ENCODE measurements at regions not wholly inside any gene's neighbourhood (a gene's known extent, or its start where the extent isn't known, plus 50 kb on each side); places are given as distances from the start of the nearest gene placed in this dataset.

DNA sequence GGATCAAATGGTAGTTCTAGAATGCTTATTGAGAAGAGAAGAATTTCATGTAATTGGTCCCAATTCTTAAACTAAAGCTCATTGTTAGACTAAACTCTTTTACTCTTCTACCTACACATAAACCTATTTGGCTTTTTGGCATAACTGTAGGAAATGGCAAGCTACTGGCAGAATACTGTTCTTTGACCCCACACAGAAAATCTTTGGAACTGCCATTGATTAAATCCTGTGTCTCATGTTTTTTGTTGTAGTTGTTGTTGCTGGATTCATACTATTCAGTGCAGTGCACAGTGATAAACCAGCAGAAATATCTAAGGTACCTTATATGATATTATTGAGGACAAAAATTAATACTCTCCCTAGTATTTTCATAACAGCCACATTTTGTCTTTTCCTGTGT is 242.1 kb upstream of the SGK1 start:
- TF ChIP-seq, protein P1, sequence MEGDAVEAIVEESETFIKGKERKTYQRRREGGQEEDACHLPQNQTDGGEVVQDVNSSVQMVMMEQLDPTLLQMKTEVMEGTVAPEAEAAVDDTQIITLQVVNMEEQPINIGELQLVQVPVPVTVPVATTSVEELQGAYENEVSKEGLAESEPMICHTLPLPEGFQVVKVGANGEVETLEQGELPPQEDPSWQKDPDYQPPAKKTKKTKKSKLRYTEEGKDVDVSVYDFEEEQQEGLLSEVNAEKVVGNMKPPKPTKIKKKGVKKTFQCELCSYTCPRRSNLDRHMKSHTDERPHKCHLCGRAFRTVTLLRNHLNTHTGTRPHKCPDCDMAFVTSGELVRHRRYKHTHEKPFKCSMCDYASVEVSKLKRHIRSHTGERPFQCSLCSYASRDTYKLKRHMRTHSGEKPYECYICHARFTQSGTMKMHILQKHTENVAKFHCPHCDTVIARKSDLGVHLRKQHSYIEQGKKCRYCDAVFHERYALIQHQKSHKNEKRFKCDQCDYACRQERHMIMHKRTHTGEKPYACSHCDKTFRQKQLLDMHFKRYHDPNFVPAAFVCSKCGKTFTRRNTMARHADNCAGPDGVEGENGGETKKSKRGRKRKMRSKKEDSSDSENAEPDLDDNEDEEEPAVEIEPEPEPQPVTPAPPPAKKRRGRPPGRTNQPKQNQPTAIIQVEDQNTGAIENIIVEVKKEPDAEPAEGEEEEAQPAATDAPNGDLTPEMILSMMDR (IDR thresholded peaks at IDR 0.05) = no peak
- DNase-seq = no peak
- H3K36me3 ChIP-seq = no peaks in the 10 kb centered on the region

DNA sequence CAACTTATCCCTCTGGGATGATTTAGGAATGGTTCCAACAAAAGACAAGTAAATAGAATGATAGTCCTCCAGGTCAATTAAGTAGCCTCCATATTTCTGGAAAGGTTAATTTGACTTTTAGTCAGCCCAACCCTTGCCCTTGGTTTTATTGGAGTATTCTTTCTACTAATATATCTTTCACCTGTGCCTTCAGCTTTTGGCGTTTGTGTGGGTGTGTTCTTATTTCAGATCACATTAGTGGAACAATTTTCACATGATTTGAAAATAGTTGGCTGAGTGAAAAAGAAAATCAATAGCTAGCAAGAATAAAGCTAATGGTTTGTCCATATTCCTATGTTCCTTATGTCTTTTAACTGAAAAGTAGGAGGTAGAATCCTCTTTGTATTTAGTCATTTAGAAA is 239.6 kb upstream of the SGK1 start:
- TF ChIP-seq, protein P1 (IDR thresholded peaks at IDR 0.05) = no peak
- Histone ChIP-seq H3K4me3 (no peak overlapping the region), H3K9ac (ENCODE audit: low read depth in 2 of 2, low read length in 2 of 2) (no peak overlapping the region), H3K4me1 (no peaks in the 10 kb centered on the region), H3K36me3 (no peaks in the 10 kb centered on the region), H3K27me3 (no peaks in the 10 kb centered on the region), H3K27ac (no peak overlapping the region), H3K9me3 (no peaks in the 10 kb centered on the region)
- intact Hi-C loops (cut with DNase I) = no loop called here
- no peak for DNase-seq

More for the DNA sequence above, 242.1 kb upstream of the SGK1 start:
- intact Hi-C loops (cut with DNase I) = no loop called here
- no peaks in the 10 kb centered on the region for H3K4me1 ChIP-seq
- H3K9me3 ChIP-seq = no peaks in the 10 kb centered on the region
- no peak overlapping the region for H3K27ac ChIP-seq
- no peak overlapping the region for H3K4me3 ChIP-seq
- H3K27me3 ChIP-seq = no peaks in the 10 kb centered on the region
- no peak overlapping the region for H3K9ac ChIP-seq (ENCODE audit: low read depth in 2 of 2, low read length in 2 of 2)

DNA sequence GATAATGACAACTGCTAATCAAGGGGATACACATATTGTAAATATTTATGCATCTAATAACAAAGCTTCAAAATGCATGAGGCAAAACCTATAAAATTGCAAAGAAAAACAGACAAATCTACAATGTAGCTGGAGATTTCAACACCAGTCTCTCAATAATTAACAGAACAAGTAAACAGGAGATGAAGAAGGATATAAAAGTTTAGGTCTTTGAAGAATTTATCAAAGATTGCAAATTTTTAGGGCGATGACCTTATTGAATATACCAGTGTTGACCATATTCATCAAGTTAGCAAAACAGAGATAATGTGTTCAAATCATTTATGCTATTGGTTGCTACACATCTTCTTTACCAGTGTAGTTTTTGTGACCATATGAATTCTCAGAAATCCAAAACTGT is 237.8 kb upstream of the SGK1 start:
- no peaks in the 10 kb centered on the region for H3K27me3 ChIP-seq
- H3K9ac ChIP-seq (ENCODE audit: low read depth in 2 of 2, low read length in 2 of 2) = no peak overlapping the region
- intact Hi-C loops (cut with DNase I) = no loop called here

DNA sequence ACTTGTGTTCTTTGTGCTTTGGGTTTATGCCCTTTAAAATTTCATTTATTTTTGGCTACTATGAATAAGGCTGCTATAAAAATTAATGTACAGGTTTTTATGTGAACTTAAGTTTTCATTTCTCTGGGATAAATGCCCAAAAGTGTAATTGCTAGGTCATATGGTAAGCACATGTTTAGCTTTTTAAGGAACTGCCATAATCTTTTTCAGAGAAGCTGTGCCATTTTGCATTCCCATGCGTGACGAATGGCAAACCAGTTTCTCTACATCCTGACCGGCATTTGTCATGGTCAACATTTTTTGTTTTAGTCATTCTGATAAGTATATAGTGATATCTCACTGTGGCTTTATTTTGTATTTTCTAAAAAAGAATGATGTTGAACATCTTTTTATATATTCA is 236.0 kb upstream of the SGK1 start:
- intact Hi-C loops (cut with DNase I) = no loop called here
- Histone ChIP-seq H3K9ac (ENCODE audit: low read depth in 2 of 2, low read length in 2 of 2) (no peak overlapping the region), H3K4me3 (no peak overlapping the region), H3K27me3 (no peaks in the 10 kb centered on the region), H3K27ac (no peak overlapping the region), H3K4me1 (no peaks in the 10 kb centered on the region), H3K9me3 (no peaks in the 10 kb centered on the region), H3K36me3 (no peaks in the 10 kb centered on the region)
- TF ChIP-seq, protein P1 (IDR thresholded peaks at IDR 0.05) = no peak
- DNase-seq = no peak

More for the DNA sequence above, 237.8 kb upstream of the SGK1 start:
- Histone ChIP-seq H3K27ac (no peak overlapping the region), H3K9me3 (no peaks in the 10 kb centered on the region), H3K4me1 (no peaks in the 10 kb centered on the region), H3K36me3 (no peaks in the 10 kb centered on the region), H3K4me3 (no peak overlapping the region)
- TF ChIP-seq, protein P1 (IDR thresholded peaks at IDR 0.05) = no peak
- DNase-seq = no peak

DNA sequence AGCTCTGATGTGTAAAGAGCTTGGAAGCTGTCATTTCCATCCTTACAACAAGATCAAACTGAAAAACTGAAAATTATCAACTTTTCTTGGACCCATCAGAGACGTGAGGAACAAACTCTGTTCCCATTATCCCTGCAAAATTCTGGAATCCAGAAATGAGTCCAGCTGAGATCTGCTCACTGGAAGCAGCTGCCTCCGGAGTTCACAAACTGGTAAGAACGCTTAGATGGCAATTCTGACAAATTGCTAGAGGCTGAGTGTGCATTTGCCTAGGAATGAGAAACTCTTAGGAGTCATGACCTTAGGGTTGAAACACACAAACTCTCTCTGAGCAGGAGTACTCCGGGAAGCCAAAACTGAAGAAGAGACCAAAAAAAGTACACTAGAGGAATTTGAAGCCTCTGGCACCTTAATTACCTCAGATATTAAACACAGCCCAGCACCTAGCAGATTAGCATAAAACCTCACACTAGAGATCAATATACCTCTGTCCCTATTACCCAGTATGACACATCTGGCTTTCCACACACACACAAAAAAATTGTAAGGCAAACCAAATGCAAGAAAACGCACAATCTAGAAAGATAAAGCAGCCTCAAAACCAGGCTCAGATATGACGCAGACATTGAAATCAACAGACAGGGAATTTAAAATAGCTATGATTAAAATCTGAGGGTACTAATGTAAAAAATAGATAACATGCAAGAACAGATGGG is 233.5 kb upstream of the SGK1 start:
- H3K9ac ChIP-seq (ENCODE audit: low read depth in 2 of 2, low read length in 2 of 2) = no peak overlapping the region
- H3K36me3 ChIP-seq = no peaks in the 10 kb centered on the region
- no peaks in the 10 kb centered on the region for H3K27me3 ChIP-seq
- intact Hi-C loops (cut with DNase I) = no loop called here
- DNase-seq = no peak
- no peaks in the 10 kb centered on the region for H3K4me1 ChIP-seq
- H3K9me3 ChIP-seq = no peaks in the 10 kb centered on the region
- H3K27ac ChIP-seq = no peak overlapping the region
- no peak overlapping the region for H3K4me3 ChIP-seq
- TF ChIP-seq, protein P1 (IDR thresholded peaks at IDR 0.05) = no peak

All from colonic mucosa (tissue), 4 donors.